GM21529 (cell line): ENCODE measurements at regions not wholly inside any gene's neighbourhood (a gene's known extent, or its start where the extent isn't known, plus 50 kb on each side); places are given as distances from the start of the nearest gene placed in this dataset.
"Not testable (repeated sequence)": the region's sequence is repeated elsewhere in the genome, so short reads cannot be mapped to it uniquely, and the experiment has no call there.

Experiments used
- ATAC-seq: cut with Tn5 transposase; IDR thresholded peaks from one replicate; pipeline ENCODE4 v1.9.1; 2021; ENCODE audit not compliant: unreplicated experiment

GRCh38 chr7:142698429-142698828, 50.8 kb upstream of the PRSS1 start:
- no peak for ATAC-seq

GRCh38 chr7:142697270-142697669, 52.0 kb upstream of the PRSS1 start:
- ATAC-seq, result no peak

- ATAC-seq, result no peak
These were observed 52.7 kb upstream of the PRSS1 start for GRCh38 chr7:142696456-142697179.

- ATAC-seq, result no peak
These were observed 55.4 kb upstream of the PRSS1 start for GRCh38 chr7:142693911-142694310.

GRCh38 chr7:142690554-142691182, 58.6 kb upstream of the PRSS1 start:
- peak; percentile 63 for ATAC-seq

- no peak for ATAC-seq
These were observed 59.7 kb upstream of the PRSS1 start for GRCh38 chr7:142689439-142690120.

- ATAC-seq, result no peak
These were observed 63.3 kb upstream of the PRSS1 start for GRCh38 chr7:142685877-142686508.

- ATAC-seq, result no peak
These were observed 67.8 kb upstream of the PRSS1 start for GRCh38 chr7:142681314-142682092.

GRCh38 chr7:142671506-142671905, 77.8 kb upstream of the PRSS1 start:
- ATAC-seq, result no peak

- ATAC-seq, result no peak
These were observed 78.8 kb upstream of the PRSS1 start for GRCh38 chr7:142670511-142670910.

- ATAC-seq, result no peak
These were observed 80.1 kb upstream of the PRSS1 start for GRCh38 chr7:142669074-142669654.

GRCh38 chr7:142668495-142668894, 80.8 kb upstream of the PRSS1 start:
- peak; percentile 64 for ATAC-seq

- no peak for ATAC-seq
These were observed 91.9 kb upstream of the PRSS1 start for GRCh38 chr7:142657376-142657775.

- no peak for ATAC-seq
These were observed 94.9 kb upstream of the PRSS1 start for GRCh38 chr7:142654398-142654797.

GRCh38 chr7:142647749-142648148, 101.5 kb upstream of the PRSS1 start:
- ATAC-seq, result no peak

- ATAC-seq, result no peak
These were observed 102.7 kb upstream of the PRSS1 start for GRCh38 chr7:142646386-142647140.

GRCh38 chr7:142645777-142646176, 103.5 kb upstream of the PRSS1 start:
- no peak for ATAC-seq

- ATAC-seq, result no peak
These were observed 107.0 kb upstream of the PRSS1 start for GRCh38 chr7:142642316-142642715.

- ATAC-seq, result not testable (repeated sequence)
These were observed 108.0 kb upstream of the PRSS1 start for GRCh38 chr7:142641252-142641651.

GRCh38 chr7:142638581-142638980, 110.7 kb upstream of the PRSS1 start:
- ATAC-seq, result no peak
